ENCODE measurements at regions not wholly inside any gene's neighbourhood (a gene's known extent, or its start where the extent isn't known, plus 50 kb on each side); places are given as distances from the start of the nearest gene placed in this dataset.

GRCh38 chr10:84957427-84957826 lies 629.0 kb downstream of the CCSER2 start:
- TF ChIP-seq, protein P1, sequence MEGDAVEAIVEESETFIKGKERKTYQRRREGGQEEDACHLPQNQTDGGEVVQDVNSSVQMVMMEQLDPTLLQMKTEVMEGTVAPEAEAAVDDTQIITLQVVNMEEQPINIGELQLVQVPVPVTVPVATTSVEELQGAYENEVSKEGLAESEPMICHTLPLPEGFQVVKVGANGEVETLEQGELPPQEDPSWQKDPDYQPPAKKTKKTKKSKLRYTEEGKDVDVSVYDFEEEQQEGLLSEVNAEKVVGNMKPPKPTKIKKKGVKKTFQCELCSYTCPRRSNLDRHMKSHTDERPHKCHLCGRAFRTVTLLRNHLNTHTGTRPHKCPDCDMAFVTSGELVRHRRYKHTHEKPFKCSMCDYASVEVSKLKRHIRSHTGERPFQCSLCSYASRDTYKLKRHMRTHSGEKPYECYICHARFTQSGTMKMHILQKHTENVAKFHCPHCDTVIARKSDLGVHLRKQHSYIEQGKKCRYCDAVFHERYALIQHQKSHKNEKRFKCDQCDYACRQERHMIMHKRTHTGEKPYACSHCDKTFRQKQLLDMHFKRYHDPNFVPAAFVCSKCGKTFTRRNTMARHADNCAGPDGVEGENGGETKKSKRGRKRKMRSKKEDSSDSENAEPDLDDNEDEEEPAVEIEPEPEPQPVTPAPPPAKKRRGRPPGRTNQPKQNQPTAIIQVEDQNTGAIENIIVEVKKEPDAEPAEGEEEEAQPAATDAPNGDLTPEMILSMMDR (IDR thresholded peaks at IDR 0.05) = no peak
- TF ChIP-seq POLR2A (IDR thresholded peaks at IDR 0.05) = no peak
